Mesendoderm (in vitro differentiated cells): ENCODE measurements at regions not wholly inside any gene's neighbourhood (a gene's known extent, or its start where the extent isn't known, plus 50 kb on each side); places are given as distances from the start of the nearest gene placed in this dataset.

Experiments
- DNase-seq: peaks from one replicate; pipeline ENCODE4 v3.0.0; 2013
- H2AK5ac ChIP-seq: 2 replicates; pipeline ENCODE4 v1.6.1; 2013; ENCODE audit warnings: low read length, inconsistent platforms
- H2BK120ac ChIP-seq: 2 replicates; pipeline ENCODE4 v1.6.1; 2013; ENCODE audit warnings: low read depth, mild to moderate bottlenecking, low read length, moderate library complexity, mixed read lengths
- H2BK15ac ChIP-seq: replicated peaks from 2 replicates; pipeline ENCODE4 v1.6.1; 2013; ENCODE audit warnings: low read depth, mild to moderate bottlenecking, moderate library complexity
- H2BK5ac ChIP-seq: 2 replicates; pipeline ENCODE4 v1.6.1; 2013; ENCODE audit warnings: low read length, inconsistent platforms
- H3K18ac ChIP-seq: 2 replicates; pipeline ENCODE4 v1.6.1; 2013; ENCODE audit warnings: mild to moderate bottlenecking, low read length, mixed read lengths
- H3K23ac ChIP-seq: one replicate; pipeline ENCODE4 v1.6.1; 2013; ENCODE audit warnings: low read length
- H3K27ac ChIP-seq: 2 replicates; pipeline ENCODE4 v1.5.1; 2013; ENCODE audit warnings: low read depth, mild to moderate bottlenecking, inconsistent platforms, low read length, moderate library complexity
- H3K27me3 ChIP-seq: 2 replicates; pipeline ENCODE4 v1.6.1; 2013; ENCODE audit warnings: low read length, control low read depth, mild to moderate bottlenecking, inconsistent platforms; ENCODE audit not compliant: insufficient read depth, poor library complexity
- H3K36me3 ChIP-seq: 2 replicates; pipeline ENCODE4 v1.6.1; 2013; ENCODE audit warnings: low read length, inconsistent platforms; ENCODE audit not compliant: control insufficient read depth, insufficient read depth
- H3K4ac ChIP-seq: one replicate; pipeline ENCODE4 v1.6.1; 2013; ENCODE audit warnings: low read depth, mild to moderate bottlenecking, low read length, moderate library complexity
- H3K4me1 ChIP-seq: 2 replicates; pipeline ENCODE4 v1.6.1; 2013; ENCODE audit warnings: low read depth, low read length, inconsistent platforms; ENCODE audit not compliant: control insufficient read depth
- H3K4me2 ChIP-seq: 2 replicates; pipeline ENCODE4 v1.6.1; 2013; ENCODE audit warnings: low read length
- H3K4me3 ChIP-seq: 2 replicates; pipeline ENCODE4 v1.5.1; 2013; ENCODE audit warnings: mild to moderate bottlenecking, low read length
- H3K56ac ChIP-seq: one replicate; pipeline ENCODE4 v1.6.1; 2013; ENCODE audit warnings: low read length
- H3K79me1 ChIP-seq: 2 replicates; pipeline ENCODE4 v1.6.1; 2013; ENCODE audit warnings: low read length, inconsistent platforms
- H3K79me2 ChIP-seq: 2 replicates; pipeline ENCODE4 v1.6.1; 2013; ENCODE audit warnings: mild to moderate bottlenecking, low read length; ENCODE audit not compliant: control insufficient read depth, insufficient read depth
- H3K9ac ChIP-seq: 2 replicates; pipeline ENCODE4 v1.6.1; 2013; ENCODE audit warnings: low read length, inconsistent platforms
- H4K5ac ChIP-seq: one replicate; pipeline ENCODE4 v1.6.1; 2013; ENCODE audit warnings: low read length
- H4K8ac ChIP-seq: one replicate; pipeline ENCODE4 v1.6.1; 2013; ENCODE audit warnings: low read depth, mild to moderate bottlenecking, control low read depth, low read length, moderate library complexity
- WGBS: extraction: QIAGEN DNeasy Blood & Tissue Kit; methylation state at CpG from one replicate; pipeline ENCODE4 v1.1.7; 2013; ENCODE audit warnings: low lambda C conversion rate, missing lambda C conversion rate; ENCODE audit not compliant: insufficient coverage; ENCODE audit errors: extremely low coverage; 5-methylcytosine and 5-hydroxymethylcytosine counted together

GRCh38 chr2:120576509-120577474, 158.9 kb upstream of the GLI2 start:
- no peaks in the 10 kb centered on the region for H3K36me3 ChIP-seq
- no peaks in the 10 kb centered on the region for H3K4me1 ChIP-seq
- no peak overlapping the region for H2BK120ac ChIP-seq
- H3K79me1 ChIP-seq, result no peaks in the 10 kb centered on the region
- H3K4me2 ChIP-seq, result no peak overlapping the region
- no peak for DNase-seq
- no peak overlapping the region for H2BK5ac ChIP-seq
- H3K4me3 ChIP-seq, result no peak overlapping the region
- no peak overlapping the region for H4K8ac ChIP-seq
- H4K5ac ChIP-seq, result no peak overlapping the region
- no peak overlapping the region for H3K27ac ChIP-seq
- H3K4ac ChIP-seq, result no peak overlapping the region
- WGBS, result no CpG with 5 or more reads among the region's 51 CpGs
- no peak overlapping the region for H2BK15ac ChIP-seq
- H3K27me3 ChIP-seq, result no peaks in the 10 kb centered on the region
- no peaks in the 10 kb centered on the region for H3K79me2 ChIP-seq
- H3K18ac ChIP-seq, result no peak overlapping the region
- H3K9ac ChIP-seq, result no peak overlapping the region
- no peak overlapping the region for H3K23ac ChIP-seq
- H3K56ac ChIP-seq, result peak overlapping the region; percentile 25
- H2AK5ac ChIP-seq, result no peak overlapping the region

DNA sequence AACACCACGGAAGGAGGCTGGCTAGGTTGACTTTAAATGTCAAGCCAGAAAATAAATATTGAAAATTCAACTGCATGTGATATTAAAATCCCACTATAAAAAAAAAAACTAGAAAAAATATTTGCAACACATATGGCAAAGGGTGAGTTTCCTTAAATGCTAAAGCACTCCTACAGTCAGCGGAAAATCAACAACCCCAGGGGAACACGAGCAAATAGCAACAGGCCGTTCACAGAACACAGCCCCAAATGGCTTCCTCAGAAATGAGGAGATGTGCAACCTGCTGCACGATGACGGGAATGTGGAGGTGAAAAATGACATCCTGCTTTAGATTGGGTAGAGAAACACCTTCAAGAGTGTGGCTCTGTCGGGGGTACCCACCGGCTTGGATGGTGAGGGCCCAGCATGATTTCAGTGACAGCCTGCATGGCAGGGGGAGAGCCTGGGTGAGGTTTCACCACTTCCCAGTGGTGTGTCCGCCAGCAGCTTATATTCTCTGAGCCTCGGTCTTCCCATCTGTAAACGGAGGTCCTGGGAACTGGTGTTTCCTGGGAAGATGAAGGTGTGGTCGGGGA, 157.9 kb upstream of the GLI2 start:
- Histone ChIP-seq H3K56ac (no peak overlapping the region), H2BK15ac (no peak overlapping the region), H3K79me1 (no peaks in the 10 kb centered on the region), H3K9ac (no peak overlapping the region), H3K4ac (no peak overlapping the region), H3K27ac (no peak overlapping the region), H2BK5ac (no peak overlapping the region), H3K18ac (no peak overlapping the region), H3K4me2 (no peak overlapping the region), H4K5ac (no peak overlapping the region), H4K8ac (no peak overlapping the region), H3K4me1 (no peaks in the 10 kb centered on the region), H3K23ac (no peak overlapping the region), H3K4me3 (no peak overlapping the region), H2BK120ac (no peak overlapping the region), H3K27me3 (no peaks in the 10 kb centered on the region), H3K79me2 (no peaks in the 10 kb centered on the region), H2AK5ac (no peak overlapping the region), H3K36me3 (no peaks in the 10 kb centered on the region)
- DNase-seq, result no peak
- no CpG with 5 or more reads among the region's 12 CpGs for WGBS

GRCh38 chr2:120578576-120579352, 156.9 kb upstream of the GLI2 start:
- Histone ChIP-seq H3K27me3 (no peaks in the 10 kb centered on the region), H4K5ac (no peak overlapping the region), H3K4me1 (no peaks in the 10 kb centered on the region), H3K9ac (no peak overlapping the region), H3K4me3 (no peak overlapping the region), H3K27ac (no peak overlapping the region), H2BK15ac (no peak overlapping the region), H3K4ac (no peak overlapping the region), H3K79me2 (no peaks in the 10 kb centered on the region), H2AK5ac (no peak overlapping the region), H3K18ac (no peak overlapping the region), H3K36me3 (no peaks in the 10 kb centered on the region), H4K8ac (no peak overlapping the region), H3K23ac (no peak overlapping the region), H3K79me1 (no peaks in the 10 kb centered on the region), H2BK5ac (no peak overlapping the region), H2BK120ac (no peak overlapping the region), H3K4me2 (no peak overlapping the region), H3K56ac (no peak overlapping the region)
- no CpG with 5 or more reads among the region's 17 CpGs for WGBS
- DNase-seq, result no peak

- Histone ChIP-seq H3K36me3 (no peaks in the 10 kb centered on the region), H3K4me1 (no peaks in the 10 kb centered on the region), H2BK120ac (no peak overlapping the region), H3K79me1 (no peaks in the 10 kb centered on the region), H3K4ac (no peak overlapping the region), H4K8ac (no peak overlapping the region), H3K9ac (no peak overlapping the region), H2AK5ac (no peak overlapping the region), H3K79me2 (no peaks in the 10 kb centered on the region), H2BK5ac (no peak overlapping the region), H3K27ac (no peak overlapping the region), H3K4me2 (no peak overlapping the region), H3K23ac (no peak overlapping the region), H3K27me3 (no peaks in the 10 kb centered on the region), H2BK15ac (no peak overlapping the region), H3K4me3 (no peak overlapping the region), H3K18ac (no peak overlapping the region), H3K56ac (no peak overlapping the region), H4K5ac (no peak overlapping the region)
- no CpG with 5 or more reads among the region's 11 CpGs for WGBS
- no peak for DNase-seq
Measured at GRCh38 chr2:120579916-120580685, 155.6 kb upstream of the GLI2 start.

DNA sequence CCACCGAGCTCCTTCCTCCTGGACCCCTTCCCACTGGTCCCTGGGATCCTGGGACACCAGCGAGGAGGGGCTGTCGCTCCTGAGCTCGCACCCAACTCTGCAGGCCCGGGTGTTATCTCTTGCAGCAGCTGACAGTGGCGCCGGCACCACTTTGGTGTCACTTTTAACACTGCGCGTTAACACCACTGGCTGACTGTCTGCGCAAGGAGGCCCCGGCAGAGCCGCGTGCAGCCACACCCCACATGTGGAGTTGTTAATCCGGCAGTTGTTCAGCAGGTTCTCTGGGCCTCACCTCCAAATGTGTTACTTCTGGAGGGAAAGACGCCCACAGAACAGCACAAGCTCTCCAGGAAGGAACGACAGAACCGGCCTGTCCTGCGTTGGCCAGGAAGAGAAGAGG, 155.0 kb upstream of the GLI2 start:
- Histone ChIP-seq H3K4me1 (no peaks in the 10 kb centered on the region), H3K79me1 (no peaks in the 10 kb centered on the region), H4K5ac (no peak overlapping the region), H2BK120ac (no peak overlapping the region), H3K4me2 (no peak overlapping the region), H3K79me2 (no peaks in the 10 kb centered on the region), H3K27ac (no peak overlapping the region), H3K36me3 (no peaks in the 10 kb centered on the region), H2BK15ac (no peak overlapping the region), H2AK5ac (no peak overlapping the region), H4K8ac (no peak overlapping the region), H2BK5ac (no peak overlapping the region), H3K56ac (no peak overlapping the region), H3K27me3 (no peaks in the 10 kb centered on the region), H3K9ac (no peak overlapping the region), H3K4ac (no peak overlapping the region), H3K4me3 (no peak overlapping the region), H3K23ac (no peak overlapping the region), H3K18ac (no peak overlapping the region)
- no CpG with 5 or more reads among the region's 18 CpGs for WGBS
- peak; percentile 19 for DNase-seq
